ENCODE measurements at regions not wholly inside any gene's neighbourhood (a gene's known extent, or its start where the extent isn't known, plus 50 kb on each side); places are given as distances from the start of the nearest gene placed in this dataset.

- ATAC-seq (no peak), DNase-seq (no peak)
- intact Hi-C loops (cut with DNase I) = no loop called here
- Histone ChIP-seq H3K27me3 (no peaks in the 10 kb centered on the region), H3K9me3 (peaks cover 0 to 5% (median 0%) of the 10 kb centered on the region in 12 donors), H3K27ac (no peak overlapping the region), H3K36me3 (no peaks in the 10 kb centered on the region), H3K4me1 (no peaks in the 10 kb centered on the region), H3K4me3 (no peak overlapping the region)
- no peak for TF ChIP-seq CTCF (IDR thresholded peaks at IDR 0.05)
- TF ChIP-seq POLR2A (IDR thresholded peaks at IDR 0.05) = no peak
Observed at GRCh38 chr6:120899932-120900331, 434.3 kb downstream of the TBC1D32 start.

- DNase-seq = no peak
- Histone ChIP-seq H3K27ac (no peak overlapping the region), H3K27me3 (no peaks in the 10 kb centered on the region), H3K4me1 (no peaks in the 10 kb centered on the region), H3K9me3 (peaks cover 0 to 32% (median 12%) of the 10 kb centered on the region in 12 donors), H3K4me3 (no peak overlapping the region), H3K36me3 (no peaks in the 10 kb centered on the region)
- ATAC-seq = no peak
- intact Hi-C loops (cut with DNase I) = loop anchor here in 1 of 10 donors (1.0 kb wide), 1 partner anchor 10 kb away; no protein-coding TSS in a partner anchor
- TF ChIP-seq CTCF (IDR thresholded peaks at IDR 0.05) = no peak
- TF ChIP-seq POLR2A (IDR thresholded peaks at IDR 0.05) = no peak
- 52 to 74% (median 65%) methylated on average over 1 of the region's 1 CpG for WGBS, 4 donors
Observed at GRCh38 chr6:120894077-120894476, 440.2 kb downstream of the TBC1D32 start.

GRCh38 chr6:120876931-120877330 is 457.3 kb downstream of the TBC1D32 start:
- H3K27me3 ChIP-seq = no peaks in the 10 kb centered on the region
- no peaks in the 10 kb centered on the region for H3K4me1 ChIP-seq
- TF ChIP-seq CTCF (IDR thresholded peaks at IDR 0.05) = no peak
- no peak for TF ChIP-seq POLR2A (IDR thresholded peaks at IDR 0.05)
- no peak overlapping the region for H3K27ac ChIP-seq
- DNase-seq = no peak
- no peak for ATAC-seq
- no peaks in the 10 kb centered on the region for H3K36me3 ChIP-seq
- H3K9me3 ChIP-seq = peaks cover 0 to 8% (median 0%) of the 10 kb centered on the region in 12 donors
- intact Hi-C loops (cut with DNase I) = no loop called here
- WGBS, 4 donors = 65 to 80% (median 70%) methylated on average over 1 of the region's 1 CpG
- H3K4me3 ChIP-seq = no peak overlapping the region

DNA sequence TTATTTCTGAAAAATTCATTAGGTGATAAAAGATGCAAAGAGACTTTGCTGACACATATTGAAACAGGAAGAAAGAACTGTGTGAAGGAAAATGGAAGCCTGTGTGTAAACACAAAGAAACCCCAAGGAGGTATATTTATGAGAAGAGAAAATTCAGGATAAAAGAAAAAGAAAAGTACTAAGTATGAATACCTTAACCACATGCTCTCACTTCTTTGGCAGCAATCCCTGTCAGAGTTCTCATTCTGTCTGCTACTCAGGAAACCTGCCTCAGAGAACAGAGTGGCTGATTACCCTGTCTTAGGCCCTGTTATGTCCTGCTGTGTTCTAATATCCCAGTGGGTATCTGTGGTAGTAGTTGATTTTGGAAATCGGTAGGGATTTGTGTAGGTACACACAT is 457.9 kb downstream of the TBC1D32 start:
- no peak for TF ChIP-seq POLR2A (IDR thresholded peaks at IDR 0.05)
- TF ChIP-seq CTCF (IDR thresholded peaks at IDR 0.05) = no peak

More for the DNA sequence above, 457.9 kb downstream of the TBC1D32 start:
- Histone ChIP-seq H3K27ac (no peak overlapping the region), H3K4me3 (no peak overlapping the region), H3K36me3 (no peaks in the 10 kb centered on the region), H3K27me3 (no peaks in the 10 kb centered on the region), H3K9me3 (peaks cover 0 to 8% (median 0%) of the 10 kb centered on the region in 12 donors), H3K4me1 (no peaks in the 10 kb centered on the region)
- intact Hi-C loops (cut with DNase I) = no loop called here
- ATAC-seq (no peak), DNase-seq (no peak)
- WGBS, 4 donors = 67 to 88% (median 74%) methylated on average over 1 of the region's 1 CpG

All from heart left ventricle (tissue), 16 donors.